ENCODE measurements at regions not wholly inside any gene's neighbourhood (a gene's known extent, or its start where the extent isn't known, plus 50 kb on each side); places are given as distances from the start of the nearest gene placed in this dataset.
"Not testable (repeated sequence)": the region's sequence is repeated elsewhere in the genome, so short reads cannot be mapped to it uniquely, and the experiment has no call there.

- Histone ChIP-seq H3K4me2 (ENCODE audit: insufficient read depth, low read length) (no peak overlapping the region), H3K27ac (ENCODE audit: low read depth, low read length) (no peak overlapping the region), H3K36me3 (ENCODE audit: insufficient read depth, low read length) (no peaks in the 10 kb centered on the region), H3K4me3 (ENCODE audit: insufficient read depth, low read length) (no peak overlapping the region), H3K9me3 (ENCODE audit: low read depth, low read length) (no peaks in the 10 kb centered on the region), H3K4me1 (ENCODE audit: insufficient read depth, low read length) (no peaks in the 10 kb centered on the region), H3K27me3 (ENCODE audit: insufficient read depth, low read length) (no peaks in the 10 kb centered on the region), H4K20me1 (ENCODE audit: insufficient read depth, low read length) (no peaks in the 10 kb centered on the region), H2AFZ (ENCODE audit: low read length) (no peak overlapping the region), H3K79me2 (ENCODE audit: insufficient read depth, low read length) (no peaks in the 10 kb centered on the region)
- DNase-seq (ENCODE audit: insufficient read length, low spot score, missing footprints), result no peak
- TF ChIP-seq CTCF (IDR thresholded peaks at IDR 0.05; ENCODE audit: extremely low read depth, low read depth, low read length), result no peak
Measured at GRCh38 chr3:193145248-193145647, 95.8 kb upstream of the PLAAT1 start.

GRCh38 chr3:193148688-193149473 is 92.1 kb upstream of the PLAAT1 start:
- Histone ChIP-seq H2AFZ (ENCODE audit: low read length) (no peak overlapping the region), H3K4me3 (ENCODE audit: insufficient read depth, low read length) (no peak overlapping the region), H3K36me3 (ENCODE audit: insufficient read depth, low read length) (no peaks in the 10 kb centered on the region), H4K20me1 (ENCODE audit: insufficient read depth, low read length) (no peaks in the 10 kb centered on the region), H3K27me3 (ENCODE audit: insufficient read depth, low read length) (no peaks in the 10 kb centered on the region), H3K4me2 (ENCODE audit: insufficient read depth, low read length) (no peak overlapping the region), H3K27ac (ENCODE audit: low read depth, low read length) (no peak overlapping the region), H3K79me2 (ENCODE audit: insufficient read depth, low read length) (no peaks in the 10 kb centered on the region), H3K4me1 (ENCODE audit: insufficient read depth, low read length) (no peaks in the 10 kb centered on the region), H3K9me3 (ENCODE audit: low read depth, low read length) (no peaks in the 10 kb centered on the region)
- DNase-seq (ENCODE audit: insufficient read length, low spot score, missing footprints), result no peak
- TF ChIP-seq CTCF (IDR thresholded peaks at IDR 0.05; ENCODE audit: extremely low read depth, low read depth, low read length), result no peak

- Histone ChIP-seq H3K27ac (ENCODE audit: low read depth, low read length) (no peak overlapping the region), H3K9me3 (ENCODE audit: low read depth, low read length) (no peaks in the 10 kb centered on the region), H3K79me2 (ENCODE audit: insufficient read depth, low read length) (no peaks in the 10 kb centered on the region), H3K4me1 (ENCODE audit: insufficient read depth, low read length) (no peaks in the 10 kb centered on the region), H2AFZ (ENCODE audit: low read length) (no peak overlapping the region), H4K20me1 (ENCODE audit: insufficient read depth, low read length) (no peaks in the 10 kb centered on the region), H3K36me3 (ENCODE audit: insufficient read depth, low read length) (no peaks in the 10 kb centered on the region), H3K27me3 (ENCODE audit: insufficient read depth, low read length) (no peaks in the 10 kb centered on the region), H3K4me3 (ENCODE audit: insufficient read depth, low read length) (no peak overlapping the region), H3K4me2 (ENCODE audit: insufficient read depth, low read length) (no peak overlapping the region)
- no peak for DNase-seq (ENCODE audit: insufficient read length, low spot score, missing footprints)
- no peak for TF ChIP-seq CTCF (IDR thresholded peaks at IDR 0.05; ENCODE audit: extremely low read depth, low read depth, low read length)
Measured at GRCh38 chr3:193149998-193150397, 91.0 kb upstream of the PLAAT1 start.

GRCh38 chr3:193155044-193155781 is 85.8 kb upstream of the PLAAT1 start:
- not testable (repeated sequence) for H4K20me1 ChIP-seq (ENCODE audit: insufficient read depth, low read length); H3K4me1 ChIP-seq (ENCODE audit: insufficient read depth, low read length); H3K27ac ChIP-seq (ENCODE audit: low read depth, low read length); DNase-seq (ENCODE audit: insufficient read length, low spot score, missing footprints); H3K9me3 ChIP-seq (ENCODE audit: low read depth, low read length); H3K36me3 ChIP-seq (ENCODE audit: insufficient read depth, low read length); H3K27me3 ChIP-seq (ENCODE audit: insufficient read depth, low read length); H3K4me2 ChIP-seq (ENCODE audit: insufficient read depth, low read length); H3K79me2 ChIP-seq (ENCODE audit: insufficient read depth, low read length); H2AFZ ChIP-seq (ENCODE audit: low read length); H3K4me3 ChIP-seq (ENCODE audit: insufficient read depth, low read length)

All from osteoblast (primary cell).